ENCODE measurements at regions not wholly inside any gene's neighbourhood (a gene's known extent, or its start where the extent isn't known, plus 50 kb on each side); places are given as distances from the start of the nearest gene placed in this dataset.
A peak's percentile ranks its signal among the peaks of the same experiment; 100 is the strongest.

GRCh38 chr7:155231241-155231800, 66.4 kb upstream of the INSIG1 start:
- Histone ChIP-seq H3K27ac (no peak overlapping the region), H3K4me3 (no peak overlapping the region), H3K9me3 (no peaks in the 10 kb centered on the region), H3K36me3 (no peaks in the 10 kb centered on the region), H3K4me1 (no peaks in the 10 kb centered on the region), H3K27me3 (ENCODE audit: low read depth) (peaks cover 5% of the 10 kb centered on the region)
- TF ChIP-seq CTCF (IDR thresholded peaks at IDR 0.05), result no peak
- ATAC-seq, result no peak
- no peak for DNase-seq
- intact Hi-C loops (cut with DNase I), result no loop called here

- DNase-seq (no peak), ATAC-seq (no peak)
- H3K36me3 ChIP-seq, result no peaks in the 10 kb centered on the region
- no peak overlapping the region for H3K4me3 ChIP-seq
- peaks cover 5% of the 10 kb centered on the region for H3K27me3 ChIP-seq (ENCODE audit: low read depth)
- intact Hi-C loops (cut with DNase I), result no loop called here
- H3K9me3 ChIP-seq, result no peaks in the 10 kb centered on the region
- no peak overlapping the region for H3K27ac ChIP-seq
- no peaks in the 10 kb centered on the region for H3K4me1 ChIP-seq
- TF ChIP-seq CTCF (IDR thresholded peaks at IDR 0.05), result no peak
These were observed 65.7 kb upstream of the INSIG1 start for GRCh38 chr7:155231941-155232340.

GRCh38 chr7:155232911-155233310, 64.8 kb upstream of the INSIG1 start:
- no peak for DNase-seq
- Histone ChIP-seq H3K27me3 (ENCODE audit: low read depth) (peaks cover under 1% of the 10 kb centered on the region), H3K36me3 (no peaks in the 10 kb centered on the region), H3K4me3 (no peak overlapping the region), H3K9me3 (no peaks in the 10 kb centered on the region), H3K27ac (no peak overlapping the region), H3K4me1 (no peaks in the 10 kb centered on the region)
- ATAC-seq, result no peak
- TF ChIP-seq CTCF (IDR thresholded peaks at IDR 0.05), result no peak
- intact Hi-C loops (cut with DNase I), result no loop called here

- Histone ChIP-seq H3K36me3 (no peaks in the 10 kb centered on the region), H3K27ac (no peak overlapping the region), H3K4me1 (no peaks in the 10 kb centered on the region), H3K9me3 (no peaks in the 10 kb centered on the region), H3K27me3 (ENCODE audit: low read depth) (no peaks in the 10 kb centered on the region), H3K4me3 (no peak overlapping the region)
- ATAC-seq (no peak), DNase-seq (peak; percentile 26)
- TF ChIP-seq CTCF (IDR thresholded peaks at IDR 0.05), result no peak
- intact Hi-C loops (cut with DNase I), result no loop called here
These were observed 64.1 kb upstream of the INSIG1 start for GRCh38 chr7:155233311-155234157.

- Histone ChIP-seq H3K4me3 (no peak overlapping the region), H3K4me1 (no peaks in the 10 kb centered on the region), H3K36me3 (no peaks in the 10 kb centered on the region), H3K27ac (no peak overlapping the region), H3K9me3 (no peaks in the 10 kb centered on the region), H3K27me3 (ENCODE audit: low read depth) (no peaks in the 10 kb centered on the region)
- ATAC-seq, result no peak
- TF ChIP-seq CTCF (IDR thresholded peaks at IDR 0.05), result no peak
- intact Hi-C loops (cut with DNase I), result no loop called here
- no peak for DNase-seq
These were observed 63.6 kb upstream of the INSIG1 start for GRCh38 chr7:155234158-155234492.

Measured in lower lobe of right lung (tissue), 2 donors.